ENCODE measurements at regions not wholly inside any gene's neighbourhood (a gene's known extent, or its start where the extent isn't known, plus 50 kb on each side); places are given as distances from the start of the nearest gene placed in this dataset.
"Not testable (repeated sequence)": the region's sequence is repeated elsewhere in the genome, so short reads cannot be mapped to it uniquely, and the experiment has no call there.

DNA sequence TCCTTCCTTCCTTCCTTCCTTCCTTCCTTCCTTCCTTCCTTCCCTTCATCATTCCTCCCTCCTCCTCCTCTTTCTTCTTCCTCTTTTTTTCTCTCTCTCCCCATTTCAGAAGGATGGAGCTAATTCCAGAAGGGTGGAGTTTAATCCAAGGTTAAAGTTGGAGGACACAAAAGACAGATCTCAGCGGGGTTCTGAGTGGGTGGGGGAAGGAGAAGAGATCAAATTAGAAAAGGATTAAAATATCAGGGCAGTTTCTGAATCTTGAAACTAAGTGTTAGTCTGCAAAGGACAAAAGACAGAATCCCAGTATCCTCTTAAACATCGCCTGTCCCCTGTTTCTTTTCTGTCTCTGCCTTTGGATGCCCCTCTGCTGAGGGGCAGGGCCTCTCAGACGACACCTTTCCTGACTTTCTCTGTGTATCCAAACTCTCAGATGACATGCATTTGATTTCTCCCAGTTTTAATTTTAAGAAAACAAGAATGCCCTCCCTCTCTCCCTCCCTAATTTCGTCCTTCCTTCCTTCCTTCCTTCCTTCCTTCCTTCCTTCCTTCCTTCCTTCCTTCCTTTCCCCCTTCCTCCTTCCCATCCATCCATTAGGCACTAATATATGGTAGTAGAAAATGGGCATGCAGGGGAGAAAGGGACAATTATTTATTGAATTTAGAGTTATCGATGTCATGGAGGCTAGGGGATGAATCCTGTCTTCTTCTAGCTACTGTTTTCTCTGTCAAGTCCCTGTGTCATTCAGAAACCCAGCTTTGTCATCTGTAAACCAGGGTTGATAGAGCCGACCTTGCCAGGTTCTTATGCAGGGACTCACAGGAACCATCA lies 269.1 kb downstream of the VRK1 start:
- Histone ChIP-seq H3K27ac (ENCODE audit: low read depth in 2 of 2, low read length in 2 of 2) (no peak overlapping the region), H3K4me1 (ENCODE audit: control insufficient read depth in 2 of 3, insufficient read depth in 2 of 3, low read depth in 1 of 3, low read length in 3 of 3) (no peaks in the 10 kb centered on the region), H3K9ac (ENCODE audit: low read length in 3 of 3) (no peak overlapping the region), H3K9me3 (ENCODE audit: control insufficient read depth in 2 of 3, insufficient read depth in 1 of 3, low read length in 3 of 3) (no peaks in the 10 kb centered on the region), H3K27me3 (ENCODE audit: control insufficient read depth, insufficient read depth, low read length) (no peaks in the 10 kb centered on the region), H3K4me3 (ENCODE audit: low read length in 3 of 3) (no peak overlapping the region), H3K36me3 (ENCODE audit: control insufficient read depth in 2 of 3, insufficient read depth in 3 of 3, low read length in 3 of 3) (no peaks in the 10 kb centered on the region)
- FAIRE-seq (no peak), DNase-seq (no peak)
- intact Hi-C loops (cut with DNase I), result no loop called here
- no peak for TF ChIP-seq CTCF (IDR thresholded peaks at IDR 0.05; ENCODE audit: borderline replicate concordance, extremely low read depth, insufficient read depth)

GRCh38 chr14:97068293-97068692 lies 271.1 kb downstream of the VRK1 start:
- intact Hi-C loops (cut with DNase I); H3K27ac ChIP-seq (ENCODE audit: low read depth in 2 of 2, low read length in 2 of 2); H3K4me3 ChIP-seq (ENCODE audit: low read length in 3 of 3); H3K4me1 ChIP-seq (ENCODE audit: control insufficient read depth in 2 of 3, insufficient read depth in 2 of 3, low read depth in 1 of 3, low read length in 3 of 3); H3K36me3 ChIP-seq (ENCODE audit: control insufficient read depth in 2 of 3, insufficient read depth in 3 of 3, low read length in 3 of 3); H3K9me3 ChIP-seq (ENCODE audit: control insufficient read depth in 2 of 3, insufficient read depth in 1 of 3, low read length in 3 of 3); DNase-seq; FAIRE-seq; H3K9ac ChIP-seq (ENCODE audit: low read length in 3 of 3); H3K27me3 ChIP-seq (ENCODE audit: control insufficient read depth, insufficient read depth, low read length): not testable (repeated sequence)

GRCh38 chr14:97070259-97070658 lies 273.1 kb downstream of the VRK1 start:
- no peak overlapping the region for H3K4me3 ChIP-seq (ENCODE audit: low read length in 3 of 3)
- H3K9me3 ChIP-seq (ENCODE audit: control insufficient read depth in 2 of 3, insufficient read depth in 1 of 3, low read length in 3 of 3), result no peaks in the 10 kb centered on the region
- TF ChIP-seq CTCF (IDR thresholded peaks at IDR 0.05; ENCODE audit: borderline replicate concordance, extremely low read depth, insufficient read depth), result no peak
- no peaks in the 10 kb centered on the region for H3K27me3 ChIP-seq (ENCODE audit: control insufficient read depth, insufficient read depth, low read length)
- intact Hi-C loops (cut with DNase I), result no loop called here
- DNase-seq (peak in 2 of 5 donors; percentile 11 to 16), FAIRE-seq (no peak)
- no peak overlapping the region for H3K9ac ChIP-seq (ENCODE audit: low read length in 3 of 3)
- H3K4me1 ChIP-seq (ENCODE audit: control insufficient read depth in 2 of 3, insufficient read depth in 2 of 3, low read depth in 1 of 3, low read length in 3 of 3), result no peaks in the 10 kb centered on the region
- no peaks in the 10 kb centered on the region for H3K36me3 ChIP-seq (ENCODE audit: control insufficient read depth in 2 of 3, insufficient read depth in 3 of 3, low read length in 3 of 3)
- no peak overlapping the region for H3K27ac ChIP-seq (ENCODE audit: low read depth in 2 of 2, low read length in 2 of 2)

GRCh38 chr14:97071177-97071576 lies 274.0 kb downstream of the VRK1 start:
- DNase-seq (no peak), FAIRE-seq (no peak)
- Histone ChIP-seq H3K27ac (ENCODE audit: low read depth in 2 of 2, low read length in 2 of 2) (no peak overlapping the region), H3K27me3 (ENCODE audit: control insufficient read depth, insufficient read depth, low read length) (no peaks in the 10 kb centered on the region), H3K9ac (ENCODE audit: low read length in 3 of 3) (no peak overlapping the region), H3K36me3 (ENCODE audit: control insufficient read depth in 2 of 3, insufficient read depth in 3 of 3, low read length in 3 of 3) (no peaks in the 10 kb centered on the region), H3K4me1 (ENCODE audit: control insufficient read depth in 2 of 3, insufficient read depth in 2 of 3, low read depth in 1 of 3, low read length in 3 of 3) (no peaks in the 10 kb centered on the region), H3K4me3 (ENCODE audit: low read length in 3 of 3) (no peak overlapping the region), H3K9me3 (ENCODE audit: control insufficient read depth in 2 of 3, insufficient read depth in 1 of 3, low read length in 3 of 3) (no peaks in the 10 kb centered on the region)
- TF ChIP-seq CTCF (IDR thresholded peaks at IDR 0.05; ENCODE audit: borderline replicate concordance, extremely low read depth, insufficient read depth), result no peak
- intact Hi-C loops (cut with DNase I), result no loop called here

Data from kidney (tissue), 13 donors.